K562 (cell line): ENCODE measurements at regions not wholly inside any gene's neighbourhood (a gene's known extent, or its start where the extent isn't known, plus 50 kb on each side); places are given as distances from the start of the nearest gene placed in this dataset.
A peak's percentile ranks its signal among the peaks of the same experiment; 100 is the strongest.

Experiments used
- BCOR ChIP-seq: fragments of 450-650 bp; IDR thresholded peaks from 2 replicates; pipeline ENCODE4 v1.6.1; 2016
- DPF2 ChIP-seq: fragments of 450-650 bp; IDR thresholded peaks from 2 replicates; pipeline ENCODE4 v1.6.1; 2016
- ESRRB ChIP-seq: fragments of 250-450 bp; sonication (Bioruptor Pico); IDR thresholded peaks from 2 replicates; pipeline ENCODE4 v1.5.0; 2020; ENCODE audit warnings: mild to moderate bottlenecking, moderate library complexity, borderline replicate concordance
- ETS2 ChIP-seq: IDR thresholded peaks from 2 replicates; pipeline ENCODE4 v1.6.1; 2016; ENCODE audit warnings: borderline replicate concordance, missing genetic modification characterization, mild to moderate bottlenecking, moderate library complexity, missing compliant biosample characterization; ENCODE audit not compliant: poor library complexity, severe bottlenecking
- ETV1 ChIP-seq: fragments of 450-650 bp; conservative IDR thresholded peaks from 2 replicates; pipeline ENCODE4 v1.6.1; 2016; ENCODE audit warnings: missing genetic modification characterization, control low read depth, low read depth, missing compliant biosample characterization
- FOSL1 ChIP-seq: fragments of 200-800 bp; sonication (Bioruptor generic); conservative IDR thresholded peaks from 2 replicates; pipeline ENCODE4 v1.6.1; 2016; ENCODE audit warnings: missing genetic modification characterization, missing compliant biosample characterization
- ID3 ChIP-seq, 2 experiments: fragments of 250-450 bp in 1 of 2; fragments of 450-650 bp in 1 of 2; sonication (Bioruptor Pico) in 1 of 2; IDR thresholded peaks; 2 replicates each; pipeline versions ENCODE4 v1.6.1 to v1.8.0; 2016 to 2021; ENCODE audit warnings: mild to moderate bottlenecking in 2 of 2, moderate library complexity in 2 of 2, missing compliant biosample characterization in 1 of 2, missing genetic modification characterization in 1 of 2
- KLF10 ChIP-seq: fragments of 250-450 bp; sonication (Bioruptor Pico); IDR thresholded peaks from 2 replicates; pipeline ENCODE4 v1.6.1; 2021; ENCODE audit warnings: matching md5 sums
- MTA2 ChIP-seq: fragments of 450-650 bp; IDR thresholded peaks from 2 replicates; pipeline ENCODE4 v1.6.1; 2016; ENCODE audit warnings: low read depth
- MYC ChIP-seq, 2 experiments: fragments of 250-450 bp in 1 of 2; sonication (Bioruptor Pico) in 1 of 2; IDR thresholded peaks; 2 replicates each; pipeline versions ENCODE4 v1.5.1 to v1.6.1; 2012 to 2021; ENCODE audit warnings: low read depth in 2 of 2, borderline replicate concordance in 1 of 2, improper control_type of control experiment in 1 of 2, low read length in 1 of 2, mild to moderate bottlenecking in 1 of 2, moderate library complexity in 1 of 2
- POLR2AphosphoS2 ChIP-seq: IDR thresholded peaks from 2 replicates; pipeline ENCODE4 v1.6.1; 2012; ENCODE audit warnings: low read length, improper control_type of control experiment
- PTBP1 ChIP-seq: fragments of 200-400 bp; formaldehyde crosslinking; IDR thresholded peaks from 2 replicates; pipeline ENCODE4 v1.6.1; 2017; ENCODE audit warnings: low read depth, low read length
- PTTG1 ChIP-seq: fragments of 450-650 bp; IDR thresholded peaks from 2 replicates; pipeline ENCODE4 v1.6.1; 2016; ENCODE audit warnings: low read depth, mild to moderate bottlenecking, missing genetic modification characterization, missing compliant biosample characterization
- SMARCA4 ChIP-seq: fragments of 450-650 bp; IDR thresholded peaks from 2 replicates; pipeline ENCODE4 v1.6.1; 2016
- TAF9B ChIP-seq: fragments of 450-650 bp; IDR thresholded peaks from 2 replicates; pipeline ENCODE4 v1.6.1; 2018; ENCODE audit warnings: mild to moderate bottlenecking; ENCODE audit not compliant: partially characterized antibody
- TBL1XR1 ChIP-seq, 2 experiments: IDR thresholded peaks; 2 replicates each; pipeline ENCODE4 v1.6.1; 2012; ENCODE audit warnings: improper control_type of control experiment in 2 of 2, low read length in 2 of 2, mild to moderate bottlenecking in 1 of 2
- TFAM ChIP-seq: fragments of 250-450 bp; sonication (Bioruptor Pico); conservative IDR thresholded peaks from 2 replicates; pipeline ENCODE4 v1.5.0; 2021; ENCODE audit warnings: mild to moderate bottlenecking, moderate library complexity
- ZFP30 ChIP-seq: fragments of 250-450 bp; sonication (Bioruptor Pico); IDR thresholded peaks from 2 replicates; pipeline ENCODE4 v1.8.0; 2022; ENCODE audit warnings: moderate library complexity, mild to moderate bottlenecking, inconsistent platforms, borderline replicate concordance
- ZNF143 ChIP-seq: sonication (generic); formaldehyde crosslinking; IDR thresholded peaks from 2 replicates; pipeline ENCODE4 v1.9.0; 2022; ENCODE audit warnings: mild to moderate bottlenecking, missing genetic modification reagents
- ZNF41 ChIP-seq: fragments of 250-450 bp; sonication (Bioruptor Pico); conservative IDR thresholded peaks from 2 replicates; pipeline ENCODE4 v1.4.0; 2020; ENCODE audit warnings: mild to moderate bottlenecking
- ZZZ3 ChIP-seq: fragments of 450-650 bp; IDR thresholded peaks from 2 replicates; pipeline ENCODE4 v1.6.1; 2016; ENCODE audit warnings: antibody characterized with exemption, mild to moderate bottlenecking, moderate library complexity
- TF ChIP-seq, protein P1 (sequence below), 3 experiments: IDR thresholded peaks in 2 of 3; conservative IDR thresholded peaks in 1 of 3; 2 replicates each; pipeline ENCODE4 v1.5.1; 2011 to 2012; ENCODE audit warnings: low read length in 3 of 3, mild to moderate bottlenecking in 3 of 3, control low read depth in 2 of 3, improper control_type of control experiment in 1 of 3, inconsistent platforms in 1 of 3, low read depth in 1 of 3, mixed read lengths in 1 of 3, moderate library complexity in 1 of 3; ENCODE audit not compliant: insufficient read depth in 2 of 3
- TF ChIP-seq, protein P2 (sequence below): fragments of 200-800 bp; sonication (Bioruptor generic); IDR thresholded peaks from 2 replicates; pipeline ENCODE4 v1.6.1; 2017; ENCODE audit warnings: missing genetic modification characterization, missing compliant biosample characterization
- TF ChIP-seq, protein P3 (sequence below), 2 experiments: fragments of 450-650 bp in 1 of 2; sonication (generic) in 1 of 2; formaldehyde crosslinking in 1 of 2; IDR thresholded peaks in 1 of 2; conservative IDR thresholded peaks in 1 of 2; 2 replicates each; pipeline versions ENCODE4 v1.6.1 to v1.8.1; 2016 to 2023; ENCODE audit warnings: mild to moderate bottlenecking in 2 of 2, moderate library complexity in 2 of 2, inconsistent platforms in 1 of 2, missing genetic modification reagents in 1 of 2

- no peak for TF ChIP-seq ID3 (CRISPR knock-in tag; IDR thresholded peaks at IDR 0.05)
- no peak for TF ChIP-seq ID3 (tag; IDR thresholded peaks at IDR 0.05)
- no peak for TF ChIP-seq ZNF143 (CRISPR knock-in tag)
- TF ChIP-seq ZFP30: no peak
- TF ChIP-seq, protein P1, sequence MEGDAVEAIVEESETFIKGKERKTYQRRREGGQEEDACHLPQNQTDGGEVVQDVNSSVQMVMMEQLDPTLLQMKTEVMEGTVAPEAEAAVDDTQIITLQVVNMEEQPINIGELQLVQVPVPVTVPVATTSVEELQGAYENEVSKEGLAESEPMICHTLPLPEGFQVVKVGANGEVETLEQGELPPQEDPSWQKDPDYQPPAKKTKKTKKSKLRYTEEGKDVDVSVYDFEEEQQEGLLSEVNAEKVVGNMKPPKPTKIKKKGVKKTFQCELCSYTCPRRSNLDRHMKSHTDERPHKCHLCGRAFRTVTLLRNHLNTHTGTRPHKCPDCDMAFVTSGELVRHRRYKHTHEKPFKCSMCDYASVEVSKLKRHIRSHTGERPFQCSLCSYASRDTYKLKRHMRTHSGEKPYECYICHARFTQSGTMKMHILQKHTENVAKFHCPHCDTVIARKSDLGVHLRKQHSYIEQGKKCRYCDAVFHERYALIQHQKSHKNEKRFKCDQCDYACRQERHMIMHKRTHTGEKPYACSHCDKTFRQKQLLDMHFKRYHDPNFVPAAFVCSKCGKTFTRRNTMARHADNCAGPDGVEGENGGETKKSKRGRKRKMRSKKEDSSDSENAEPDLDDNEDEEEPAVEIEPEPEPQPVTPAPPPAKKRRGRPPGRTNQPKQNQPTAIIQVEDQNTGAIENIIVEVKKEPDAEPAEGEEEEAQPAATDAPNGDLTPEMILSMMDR (IDR thresholded peaks at IDR 0.05 in 2 of 3, conservative IDR thresholded peaks at IDR 0.05 in 1 of 3; ENCODE audit: insufficient read depth in 2 of 3, low read depth in 1 of 3, low read length in 3 of 3): peak; percentile 40 to 49 (median 43)
- no peak for TF ChIP-seq ETS2 (tag)
- TF ChIP-seq ETV1: 0 out of 2 replicates have a peak, but pooled peaks have one; percentile 53
- no peak for TF ChIP-seq MTA2
- TF ChIP-seq DPF2: 0 out of 2 replicates have a peak, but pooled peaks have one; percentile 44
- no peak for TF ChIP-seq PTTG1 (tag)
- no peak for TF ChIP-seq MYC (IDR thresholded peaks at IDR 0.05; ENCODE audit: low read depth, low read length)
- no peak for TF ChIP-seq MYC (CRISPR knock-in tag; IDR thresholded peaks at IDR 0.05; ENCODE audit: borderline replicate concordance, low read depth)
- no peak for TF ChIP-seq PTBP1
- no peak for TF ChIP-seq ESRRB (CRISPR knock-in tag)
- no peak for TF ChIP-seq POLR2AphosphoS2
- no peak for TF ChIP-seq TAF9B
- no peak for TF ChIP-seq ZZZ3
- no peak for TF ChIP-seq TBL1XR1 (IDR thresholded peaks at IDR 0.05; ENCODE audit: low read length in 2 of 2)
- TF ChIP-seq, protein P2, sequence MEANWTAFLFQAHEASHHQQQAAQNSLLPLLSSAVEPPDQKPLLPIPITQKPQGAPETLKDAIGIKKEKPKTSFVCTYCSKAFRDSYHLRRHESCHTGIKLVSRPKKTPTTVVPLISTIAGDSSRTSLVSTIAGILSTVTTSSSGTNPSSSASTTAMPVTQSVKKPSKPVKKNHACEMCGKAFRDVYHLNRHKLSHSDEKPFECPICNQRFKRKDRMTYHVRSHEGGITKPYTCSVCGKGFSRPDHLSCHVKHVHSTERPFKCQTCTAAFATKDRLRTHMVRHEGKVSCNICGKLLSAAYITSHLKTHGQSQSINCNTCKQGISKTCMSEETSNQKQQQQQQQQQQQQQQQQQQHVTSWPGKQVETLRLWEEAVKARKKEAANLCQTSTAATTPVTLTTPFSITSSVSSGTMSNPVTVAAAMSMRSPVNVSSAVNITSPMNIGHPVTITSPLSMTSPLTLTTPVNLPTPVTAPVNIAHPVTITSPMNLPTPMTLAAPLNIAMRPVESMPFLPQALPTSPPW (CRISPR knock-in tag): peak; percentile 43; the same call in 1 of the 2 replicates
- peak; percentile 83 for TF ChIP-seq BCOR
- TF ChIP-seq FOSL1: peak; percentile 91
- TF ChIP-seq, protein P3, sequence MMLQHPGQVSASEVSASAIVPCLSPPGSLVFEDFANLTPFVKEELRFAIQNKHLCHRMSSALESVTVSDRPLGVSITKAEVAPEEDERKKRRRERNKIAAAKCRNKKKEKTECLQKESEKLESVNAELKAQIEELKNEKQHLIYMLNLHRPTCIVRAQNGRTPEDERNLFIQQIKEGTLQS (IDR thresholded peaks at IDR 0.05): peak; percentile 91
- TF ChIP-seq, protein P3 (CRISPR knock-in tag; conservative IDR thresholded peaks at IDR 0.05): no peak
- TF ChIP-seq SMARCA4: peak; percentile 59; the same call in 1 of the 2 replicates
- TF ChIP-seq ZNF41 (CRISPR knock-in tag): no peak
- no peak for TF ChIP-seq KLF10
- TF ChIP-seq TFAM: no peak
Measured at GRCh38 chr1:22380024-22380785, 71.4 kb upstream of the ZBTB40 start (continued).
